H1 (cell line): ENCODE measurements at regions not wholly inside any gene's neighbourhood (a gene's known extent, or its start where the extent isn't known, plus 50 kb on each side); places are given as distances from the start of the nearest gene placed in this dataset.

ENCODE experiments used
- HDAC2 ChIP-seq, 2 experiments: fragments of 300-600 bp in 1 of 2; sonication (generic) in 1 of 2; IDR thresholded peaks; 2 replicates each; pipeline ENCODE4 v1.6.1; 2011 to 2012; ENCODE audit warnings: low read depth in 2 of 2, low read length in 2 of 2, mild to moderate bottlenecking in 2 of 2, moderate library complexity in 2 of 2, borderline replicate concordance in 1 of 2, inconsistent platforms in 1 of 2
- USF2 ChIP-seq: IDR thresholded peaks from 2 replicates; pipeline ENCODE4 v1.6.1; 2011; ENCODE audit warnings: low read length, improper control_type of control experiment
- YY1 ChIP-seq: IDR thresholded peaks from 2 replicates; pipeline ENCODE4 v1.6.1; 2011; ENCODE audit warnings: low read depth, mild to moderate bottlenecking, low read length
- TF ChIP-seq, protein P1 (sequence below): IDR thresholded peaks from 2 replicates; pipeline ENCODE4 v1.6.1; 2012; ENCODE audit warnings: inconsistent platforms
- TF ChIP-seq, protein P2 (sequence below), 3 experiments: IDR thresholded peaks; 1 replicate in 2 of 3; 2 replicates in 1 of 3; pipeline versions ENCODE4 v1.5.1 to v1.6.1; 2011; ENCODE audit warnings: low read length in 3 of 3, mild to moderate bottlenecking in 3 of 3, inconsistent platforms in 2 of 3, low read depth in 1 of 3, moderate library complexity in 1 of 3; ENCODE audit not compliant: insufficient read depth in 1 of 3; ENCODE audit errors: control extremely low read depth in 1 of 3

DNA sequence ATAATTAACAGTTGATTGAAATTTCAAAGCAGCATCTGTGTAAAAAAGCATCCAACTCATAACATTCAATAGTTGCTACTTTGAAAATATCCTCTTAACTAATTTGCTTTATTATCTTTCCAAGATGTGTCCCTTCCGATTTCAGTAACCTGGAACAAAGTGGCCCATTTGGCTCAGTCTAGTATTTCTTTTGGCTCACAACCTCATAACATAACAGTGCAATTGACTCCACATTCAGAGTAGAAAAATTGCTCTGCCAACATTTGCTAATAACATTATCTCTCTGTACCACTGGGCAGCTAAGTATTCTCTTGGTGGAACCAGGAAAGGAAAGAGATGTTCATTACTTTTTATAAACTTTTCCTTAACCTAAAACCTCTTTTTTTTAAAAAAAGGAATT, 571.1 kb upstream of the ARGLU1 start:
- TF ChIP-seq, protein P1, sequence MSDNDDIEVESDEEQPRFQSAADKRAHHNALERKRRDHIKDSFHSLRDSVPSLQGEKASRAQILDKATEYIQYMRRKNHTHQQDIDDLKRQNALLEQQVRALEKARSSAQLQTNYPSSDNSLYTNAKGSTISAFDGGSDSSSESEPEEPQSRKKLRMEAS, result no peak
- TF ChIP-seq, protein P2, sequence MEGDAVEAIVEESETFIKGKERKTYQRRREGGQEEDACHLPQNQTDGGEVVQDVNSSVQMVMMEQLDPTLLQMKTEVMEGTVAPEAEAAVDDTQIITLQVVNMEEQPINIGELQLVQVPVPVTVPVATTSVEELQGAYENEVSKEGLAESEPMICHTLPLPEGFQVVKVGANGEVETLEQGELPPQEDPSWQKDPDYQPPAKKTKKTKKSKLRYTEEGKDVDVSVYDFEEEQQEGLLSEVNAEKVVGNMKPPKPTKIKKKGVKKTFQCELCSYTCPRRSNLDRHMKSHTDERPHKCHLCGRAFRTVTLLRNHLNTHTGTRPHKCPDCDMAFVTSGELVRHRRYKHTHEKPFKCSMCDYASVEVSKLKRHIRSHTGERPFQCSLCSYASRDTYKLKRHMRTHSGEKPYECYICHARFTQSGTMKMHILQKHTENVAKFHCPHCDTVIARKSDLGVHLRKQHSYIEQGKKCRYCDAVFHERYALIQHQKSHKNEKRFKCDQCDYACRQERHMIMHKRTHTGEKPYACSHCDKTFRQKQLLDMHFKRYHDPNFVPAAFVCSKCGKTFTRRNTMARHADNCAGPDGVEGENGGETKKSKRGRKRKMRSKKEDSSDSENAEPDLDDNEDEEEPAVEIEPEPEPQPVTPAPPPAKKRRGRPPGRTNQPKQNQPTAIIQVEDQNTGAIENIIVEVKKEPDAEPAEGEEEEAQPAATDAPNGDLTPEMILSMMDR (IDR thresholded peaks at IDR 0.05; ENCODE audit: control extremely low read depth in 1 of 3, insufficient read depth in 1 of 3, low read depth in 1 of 3, low read length in 3 of 3), result no peak
- TF ChIP-seq YY1, result no peak
- no peak for TF ChIP-seq USF2
- TF ChIP-seq HDAC2 (IDR thresholded peaks at IDR 0.05; ENCODE audit: borderline replicate concordance in 1 of 2, low read depth in 2 of 2, low read length in 2 of 2), result no peak
